ENCODE measurements at regions not wholly inside any gene's neighbourhood (a gene's known extent, or its start where the extent isn't known, plus 50 kb on each side); places are given as distances from the start of the nearest gene placed in this dataset.

- no peak for TF ChIP-seq POLR2AphosphoS5 (IDR thresholded peaks at IDR 0.05)
- no peak for TF ChIP-seq RAD21 (conservative IDR thresholded peaks at IDR 0.05)
- TF ChIP-seq MXI1 (conservative IDR thresholded peaks at IDR 0.05; ENCODE audit: poor library complexity, severe bottlenecking), result no peak
- no peak for TF ChIP-seq CTCF (IDR thresholded peaks at IDR 0.05; ENCODE audit: poor library complexity, severe bottlenecking)
- TF ChIP-seq EZH2 (IDR thresholded peaks at IDR 0.05; ENCODE audit: borderline replicate concordance, insufficient read depth, low read length, poor library complexity, severe bottlenecking), result no peak
- TF ChIP-seq TAF1 (IDR thresholded peaks at IDR 0.05; ENCODE audit: low read depth), result no peak
These were observed 65.9 kb upstream of the THBS1 start for GRCh38 chr15:39514933-39515332.
